ENCODE measurements at regions not wholly inside any gene's neighbourhood (a gene's known extent, or its start where the extent isn't known, plus 50 kb on each side); places are given as distances from the start of the nearest gene placed in this dataset.
"Not testable (repeated sequence)": the region's sequence is repeated elsewhere in the genome, so short reads cannot be mapped to it uniquely, and the experiment has no call there.

GRCh38 chr9:29044959-29045358, 1471.7 kb upstream of the C9orf72 start:
- DNase-seq: no peak

DNA sequence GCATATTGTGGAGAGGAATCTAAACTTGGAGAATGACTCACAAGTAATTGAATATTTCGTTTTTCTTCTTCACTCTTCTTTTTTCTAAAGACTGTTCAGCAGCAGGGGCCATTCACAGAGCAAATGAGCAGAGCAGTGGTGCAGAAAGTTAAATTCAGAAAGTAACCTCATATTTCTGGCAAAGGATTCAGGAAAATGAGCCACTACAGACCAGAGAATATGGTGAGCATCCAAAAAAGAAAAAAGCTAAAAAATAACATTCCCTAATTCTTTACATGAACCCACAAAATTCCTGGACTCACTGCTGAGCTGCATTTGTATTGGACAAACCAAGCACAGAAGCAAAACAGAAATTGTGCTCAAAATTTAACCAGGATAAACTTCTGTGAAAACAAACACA, 1486.8 kb upstream of the C9orf72 start:
- DNase-seq: no peak

GRCh38 chr9:29062446-29062845, 1489.2 kb upstream of the C9orf72 start:
- no peak for DNase-seq

DNA sequence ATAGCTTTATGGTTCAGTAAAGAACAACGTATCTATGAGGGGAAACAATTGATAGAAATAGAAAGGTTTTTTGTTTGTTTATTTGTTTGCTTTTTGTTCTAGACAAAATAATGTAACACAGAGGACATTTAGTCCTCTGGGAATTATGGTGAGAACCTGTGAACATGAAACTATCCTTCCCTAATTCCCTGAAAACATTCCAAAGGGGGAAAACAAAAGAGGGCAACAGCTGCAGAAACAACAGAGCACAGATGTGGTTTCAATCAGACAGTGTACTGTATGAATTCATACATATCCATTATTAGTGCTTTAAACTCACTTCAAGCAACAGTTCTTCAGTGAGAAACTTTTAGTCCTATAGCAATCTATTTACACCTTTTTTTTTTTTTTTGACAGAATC, 1489.8 kb upstream of the C9orf72 start:
- no peak for DNase-seq

DNA sequence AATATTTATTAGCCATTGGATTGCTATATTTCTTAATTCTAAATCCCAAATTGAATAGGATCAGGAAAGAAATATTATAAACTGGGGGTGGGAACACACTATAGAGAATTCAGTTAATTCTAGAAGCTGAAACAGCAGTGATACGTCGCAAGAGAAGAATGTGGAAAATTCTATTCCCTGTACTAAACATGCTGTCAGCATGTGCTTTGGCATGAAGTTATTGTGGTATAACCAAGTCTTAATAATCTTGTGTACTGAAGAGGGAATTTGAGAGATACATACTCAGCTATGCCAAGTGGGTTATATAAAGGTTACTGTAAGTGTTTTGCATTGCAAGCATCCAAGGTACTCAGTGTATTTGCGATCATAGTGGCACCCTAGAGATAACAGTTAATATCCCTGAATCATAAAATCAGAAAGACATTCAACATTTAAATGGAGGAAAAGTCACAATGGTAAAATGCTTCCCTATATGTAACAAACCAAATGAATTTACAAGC, 1492.9 kb upstream of the C9orf72 start:
- DNase-seq: no peak

- DNase-seq: no peak
Measured at GRCh38 chr9:29068461-29068860, 1495.2 kb upstream of the C9orf72 start.

DNA sequence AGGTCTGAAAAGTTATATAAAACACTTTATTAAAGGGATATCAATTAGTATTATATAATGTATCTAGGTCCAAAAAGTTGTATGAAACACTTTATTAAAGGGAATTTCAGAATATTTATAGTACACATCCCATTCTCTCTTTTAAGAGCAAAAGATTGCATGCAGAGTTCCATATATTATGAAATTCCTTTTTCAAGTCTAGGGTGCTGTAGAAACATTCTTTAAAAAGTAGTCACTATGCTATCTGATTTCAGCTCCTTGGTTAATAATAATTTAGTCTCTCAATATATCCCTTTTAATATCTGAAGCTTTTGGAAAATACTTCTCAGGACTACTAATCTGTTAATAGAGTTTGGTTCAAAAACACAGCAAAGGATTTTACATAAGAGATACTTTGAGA, 1496.1 kb upstream of the C9orf72 start:
- no peak for DNase-seq

DNA sequence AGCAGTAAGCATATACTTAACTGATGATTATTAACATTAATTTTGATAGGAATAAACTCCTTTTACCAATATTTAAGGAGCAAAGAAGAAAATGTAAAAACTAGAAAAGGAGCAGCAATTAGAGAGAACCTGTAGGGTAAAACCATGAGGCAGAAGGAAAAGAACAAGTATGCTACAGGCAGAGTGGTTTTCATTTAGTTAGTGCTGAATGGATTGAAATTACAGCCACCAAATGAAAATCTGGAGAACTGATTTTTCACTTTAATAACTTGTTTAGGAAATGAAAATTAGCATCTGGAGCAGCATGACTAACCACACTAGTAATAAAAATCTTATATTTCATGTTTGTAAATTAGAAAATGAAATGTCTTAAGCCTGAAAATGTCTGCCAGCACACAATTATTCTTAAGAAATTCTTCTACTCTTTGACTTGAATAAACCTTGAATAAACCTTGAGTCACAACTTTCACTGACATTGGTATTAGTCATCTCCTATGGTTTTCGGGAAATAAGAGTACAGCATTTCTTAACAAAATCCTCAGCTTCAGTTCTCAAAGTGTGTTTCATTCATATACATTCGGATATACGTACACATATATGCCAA, 1504.9 kb upstream of the C9orf72 start:
- DNase-seq: no peak

GRCh38 chr9:29100762-29101161, 1527.5 kb upstream of the C9orf72 start:
- DNase-seq: no peak

GRCh38 chr9:29104166-29104565, 1530.9 kb upstream of the C9orf72 start:
- DNase-seq: not testable (repeated sequence)

DNA sequence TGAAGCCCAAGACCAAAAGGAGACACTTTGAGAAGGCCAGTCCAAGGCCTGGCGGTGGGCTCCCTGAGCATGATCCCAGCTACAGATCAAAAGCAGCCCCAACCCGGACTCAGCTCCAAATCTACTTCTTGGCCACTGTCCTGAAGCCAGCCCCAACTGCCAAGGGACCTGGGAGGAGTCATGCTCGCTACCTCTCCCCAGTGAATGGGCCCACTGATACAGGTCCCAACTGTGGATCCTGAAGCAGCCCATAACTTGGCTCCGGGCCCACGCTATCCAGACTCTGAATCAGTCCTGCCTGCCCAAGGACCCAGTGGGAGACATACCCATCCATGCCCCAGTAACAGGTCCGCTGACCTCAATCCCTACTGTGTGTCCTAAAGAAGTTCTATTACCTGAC, 1545.3 kb upstream of the C9orf72 start:
- no peak for DNase-seq

DNA sequence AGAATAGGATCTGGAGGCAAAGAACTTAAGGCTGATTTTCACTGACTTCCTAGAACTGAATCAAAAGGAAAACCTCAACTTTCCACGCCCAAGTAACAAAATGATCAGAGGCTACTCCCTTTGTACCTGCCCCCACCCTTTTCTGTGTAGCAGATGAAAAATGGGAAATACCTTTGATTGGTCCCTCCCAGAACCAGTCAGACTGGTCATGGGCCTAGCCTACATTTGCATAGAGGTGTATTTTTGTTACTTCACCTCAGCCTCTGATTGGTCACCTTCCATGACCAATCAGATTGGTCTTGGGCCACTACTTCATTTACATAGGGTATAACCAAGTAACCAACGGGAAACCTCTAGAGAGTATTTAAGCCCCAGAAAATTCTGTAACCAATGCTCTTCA, 1553.5 kb upstream of the C9orf72 start:
- DNase-seq: no peak

GRCh38 chr9:29129763-29130162, 1556.5 kb upstream of the C9orf72 start:
- no peak for DNase-seq

DNA sequence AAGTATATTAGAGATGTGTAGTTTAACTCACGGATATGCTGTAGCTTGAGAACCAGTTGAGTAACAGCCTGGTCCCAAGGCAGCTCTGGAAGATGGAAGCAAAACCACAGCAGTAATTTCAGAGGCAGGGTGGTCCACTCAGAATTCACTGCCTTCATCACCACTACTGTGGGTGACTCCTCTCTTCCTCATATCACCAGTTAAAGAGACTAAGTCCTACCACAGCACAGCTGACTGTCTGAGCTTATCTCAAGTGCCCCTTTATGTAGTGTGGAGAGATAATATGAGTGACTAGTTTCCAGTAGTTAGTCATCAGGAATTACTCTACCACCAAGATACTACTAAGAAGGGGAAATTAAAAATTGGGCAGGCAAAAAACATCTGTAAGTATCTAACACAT, 1571.2 kb upstream of the C9orf72 start:
- DNase-seq: no peak

- no peak for DNase-seq
Measured at GRCh38 chr9:29150606-29151005, 1577.3 kb upstream of the C9orf72 start.

- DNase-seq: no peak
Measured at GRCh38 chr9:29160763-29161353, 1587.6 kb upstream of the C9orf72 start.

GRCh38 chr9:29174136-29174535, 1600.9 kb upstream of the C9orf72 start:
- no peak for DNase-seq

- no peak for DNase-seq
Measured at GRCh38 chr9:29176231-29176630, 1603.0 kb upstream of the C9orf72 start.

DNA sequence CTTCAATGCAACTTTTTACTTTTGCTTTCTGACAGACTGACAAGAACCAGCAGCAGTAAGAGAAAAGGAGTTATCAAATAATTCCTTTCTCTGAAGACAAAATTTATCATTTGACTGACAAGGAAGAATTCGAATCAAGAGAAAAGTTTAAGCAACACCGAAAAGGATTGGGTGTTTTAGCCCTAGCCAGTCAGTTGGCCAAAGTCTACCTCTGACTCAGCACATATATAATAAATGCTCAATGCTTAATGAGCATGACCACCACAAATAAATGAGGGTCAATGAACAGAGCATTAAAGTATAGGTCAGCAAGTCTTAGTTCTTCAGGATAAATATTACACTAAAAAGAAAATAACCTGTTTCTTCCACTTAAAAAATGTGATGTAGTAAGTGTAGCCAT, 1603.5 kb upstream of the C9orf72 start:
- no peak for DNase-seq

DNA sequence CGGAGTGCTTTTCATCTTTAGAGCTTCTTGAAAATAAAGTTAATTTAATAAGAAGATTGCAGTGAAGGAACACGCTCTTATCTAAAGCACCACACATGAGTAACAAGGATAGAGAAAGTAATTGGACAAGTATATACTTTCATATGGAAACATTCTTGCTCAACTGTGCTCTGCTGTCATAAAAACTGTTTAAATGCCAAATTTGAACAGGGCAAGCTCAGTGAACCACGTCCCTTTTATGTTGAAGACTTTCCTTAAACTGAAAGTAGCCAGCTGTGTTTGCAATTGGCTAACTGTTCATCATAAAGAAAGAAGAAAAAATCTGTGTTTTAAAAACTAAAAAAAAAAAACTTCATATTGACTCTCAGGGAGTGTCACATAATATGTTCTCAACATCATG, 1610.7 kb upstream of the C9orf72 start:
- no peak for DNase-seq

DNA sequence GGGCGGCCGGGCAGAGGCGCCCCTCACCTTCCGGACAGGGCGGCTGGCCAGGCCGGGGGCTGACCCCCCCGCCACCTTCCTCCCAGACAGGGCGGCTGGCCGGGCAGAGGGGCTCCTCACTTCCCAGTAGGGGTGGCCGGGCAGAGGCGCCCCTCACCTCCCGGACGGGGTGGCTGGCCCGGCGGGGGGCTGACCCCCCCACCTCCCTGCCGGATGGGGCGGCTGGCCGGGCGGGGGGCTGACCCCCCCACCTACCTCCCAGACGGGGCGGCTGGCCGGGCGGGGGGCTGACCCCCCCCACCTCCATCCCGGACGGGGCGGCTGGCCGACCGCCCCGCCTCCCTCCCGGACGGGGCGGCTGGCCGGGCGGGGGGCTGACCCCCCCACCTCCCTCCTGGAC, 1615.5 kb upstream of the C9orf72 start:
- DNase-seq: not testable (repeated sequence)

DNA sequence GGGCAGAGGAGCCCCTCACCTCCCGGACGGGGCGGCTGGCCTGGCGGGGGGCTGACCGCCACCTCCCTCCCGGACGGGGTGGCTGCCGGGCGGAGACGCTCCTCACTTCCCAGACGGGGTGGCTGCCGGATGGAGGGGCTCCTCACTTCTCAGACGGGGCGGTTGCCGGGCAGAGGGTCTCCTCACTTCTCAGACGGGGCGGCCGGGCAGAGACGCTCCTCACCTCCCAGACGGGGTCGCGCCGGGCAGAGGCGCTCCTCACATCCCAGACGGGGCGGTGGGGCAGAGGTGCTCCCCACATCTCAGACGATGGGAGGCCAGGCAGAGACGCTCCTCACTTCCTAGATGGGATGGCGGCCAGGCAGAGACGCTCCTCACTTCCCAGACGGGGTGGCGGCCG, 1615.9 kb upstream of the C9orf72 start:
- DNase-seq: not testable (repeated sequence)

DNA sequence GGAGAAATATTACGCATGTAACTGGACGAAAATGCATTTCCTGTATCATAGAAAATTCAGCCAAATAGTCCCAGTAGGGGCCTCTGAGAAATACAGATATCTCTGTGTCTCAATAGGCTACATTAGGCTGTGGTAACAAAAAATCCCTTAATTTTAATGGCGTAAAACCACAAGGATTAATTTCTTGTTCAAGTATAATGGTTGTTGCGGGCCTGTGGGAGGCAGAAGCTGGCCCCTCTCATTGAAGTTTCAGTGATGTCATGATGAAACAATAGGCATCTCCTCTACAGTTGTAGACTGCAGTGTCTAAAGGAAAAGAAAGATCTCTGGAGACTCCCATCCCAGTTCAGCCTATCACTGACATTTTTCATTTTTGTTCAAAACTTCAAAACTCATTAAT, 1625.6 kb upstream of the C9orf72 start:
- DNase-seq: no peak

DNA sequence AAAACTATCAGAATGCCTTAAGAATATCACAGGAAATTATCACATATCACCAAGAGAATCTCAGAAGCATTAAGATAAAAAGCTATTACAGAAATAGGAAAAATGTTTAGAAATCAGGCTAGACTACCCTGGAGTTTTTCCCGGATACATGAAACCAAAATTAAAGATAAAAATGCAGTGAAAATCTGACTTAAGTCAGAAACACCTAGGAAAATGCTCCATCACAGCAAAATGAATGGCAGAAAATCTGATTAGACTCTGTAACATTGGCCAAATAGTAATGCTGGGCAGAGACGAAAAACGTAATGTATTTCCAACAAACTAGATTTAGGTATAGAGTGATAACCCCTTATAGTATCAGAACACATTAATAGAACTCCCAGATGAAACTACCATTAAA, 1626.7 kb upstream of the C9orf72 start:
- no peak for DNase-seq

GRCh38 chr9:29200650-29201049, 1627.4 kb upstream of the C9orf72 start:
- DNase-seq: no peak

All from T-helper 2 cell (primary cell).